Endometrial microvascular endothelial cells (primary cell): ENCODE measurements at regions not wholly inside any gene's neighbourhood (a gene's known extent, or its start where the extent isn't known, plus 50 kb on each side); places are given as distances from the start of the nearest gene placed in this dataset.

Experiments used
- in situ Hi-C: cut with HindIII; loops from 2 replicates; pipeline ENCODE4 v1.10.0; 2017; ENCODE audit warnings: low sequenced_read_pairs, low pct_unique_long_range_greater_than_20kb; ENCODE audit errors: inconsistent ontology term

- in situ Hi-C loops = no loop called here
These were observed 70.2 kb downstream of the CLDN1 start for GRCh38 chr3:190252080-190252479.

DNA sequence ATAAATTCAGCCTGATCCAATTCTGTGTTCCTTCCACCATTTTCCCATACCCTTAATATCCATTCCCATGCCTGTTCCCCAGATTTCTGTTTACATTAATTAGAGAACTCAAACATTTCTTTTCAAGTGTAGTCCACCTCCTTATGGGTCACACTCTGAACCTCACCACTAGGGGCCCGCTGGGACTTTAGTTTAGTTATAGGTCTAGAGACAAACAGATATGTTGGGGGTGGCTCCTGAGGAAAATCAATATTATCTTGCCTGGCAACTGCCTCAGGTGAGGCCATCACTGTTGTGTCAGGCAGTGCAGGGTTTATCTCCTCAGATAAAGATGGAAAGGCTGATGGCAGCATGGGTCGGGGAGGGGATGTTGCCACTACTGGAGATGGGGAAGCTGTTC, 72.8 kb downstream of the CLDN1 start:
- in situ Hi-C loops = no loop called here

DNA sequence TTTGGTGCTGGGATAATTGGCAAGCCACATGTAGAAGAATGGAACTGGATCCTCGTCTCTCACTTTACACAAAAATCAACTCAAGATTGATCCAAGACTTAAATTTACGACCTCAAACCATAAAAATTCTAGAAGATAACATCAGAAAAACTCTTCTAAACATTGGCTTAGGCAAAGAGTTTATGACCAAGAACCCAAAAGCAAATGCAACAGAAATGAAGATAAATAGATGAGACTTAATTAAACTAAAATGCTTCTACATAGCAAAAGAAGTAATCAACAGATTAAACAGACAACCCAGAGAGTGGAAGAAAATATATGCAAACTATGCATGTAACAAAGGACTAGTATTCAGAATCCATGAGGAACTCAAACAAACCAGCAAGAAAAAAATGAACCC, 80.1 kb downstream of the CLDN1 start:
- in situ Hi-C loops = no loop called here

DNA sequence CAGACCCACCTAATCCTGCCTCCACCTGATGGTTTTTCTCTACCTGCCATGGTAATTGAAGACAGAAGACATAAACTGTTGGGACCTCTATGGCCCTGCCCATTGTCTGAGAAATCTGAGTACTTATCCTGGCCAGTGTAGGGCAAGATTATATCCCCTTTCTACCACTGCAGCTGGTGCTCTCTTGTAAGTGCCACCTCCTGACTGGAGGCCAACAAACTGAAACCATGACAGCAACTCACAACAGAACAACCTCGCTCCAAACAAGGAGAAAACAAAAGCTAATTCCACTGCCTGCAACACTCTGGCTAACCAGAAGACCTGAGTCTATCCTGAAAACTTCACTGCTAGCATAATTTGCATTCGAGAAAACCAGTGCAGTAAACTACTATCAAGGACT, 82.9 kb downstream of the CLDN1 start:
- in situ Hi-C loops = no loop called here

DNA sequence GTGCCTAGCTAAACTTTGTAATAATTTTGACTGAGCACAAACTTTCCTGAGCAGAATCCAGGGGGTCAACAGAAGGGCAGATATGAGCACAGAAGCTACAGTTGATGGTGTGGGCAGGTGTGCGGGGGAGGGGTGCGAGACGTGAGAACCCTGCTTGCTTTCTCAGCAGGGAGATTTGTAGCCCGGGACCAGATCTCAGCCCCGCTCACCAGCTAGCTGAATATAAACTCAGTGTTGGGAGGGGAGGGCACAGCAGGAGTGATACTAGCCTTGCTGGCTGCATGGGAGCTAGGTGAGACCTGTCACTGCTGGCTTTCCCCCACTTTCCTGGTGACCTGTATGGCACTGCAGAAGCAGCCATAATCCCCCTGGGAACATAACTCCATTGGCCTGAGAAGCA, 83.4 kb downstream of the CLDN1 start:
- in situ Hi-C loops = no loop called here

DNA sequence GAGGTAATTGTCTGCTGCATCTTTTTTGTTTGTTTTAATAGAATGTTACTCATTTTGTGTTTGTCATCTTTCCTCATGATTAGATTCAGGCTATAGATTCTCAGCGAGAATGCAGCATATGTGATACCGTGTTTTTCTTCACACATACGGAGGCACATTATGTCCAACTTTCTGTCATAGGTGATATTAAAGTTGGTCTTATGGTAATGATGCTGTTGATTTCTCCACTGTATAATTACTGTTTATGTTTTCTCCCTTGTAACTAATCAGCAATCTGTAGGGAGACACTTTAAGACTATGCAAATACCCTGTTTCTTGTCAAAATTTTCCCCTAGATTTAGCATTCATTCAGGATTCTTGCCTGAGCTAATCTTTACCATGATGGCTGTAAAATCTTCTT, 87.6 kb downstream of the CLDN1 start:
- in situ Hi-C loops = no loop called here

DNA sequence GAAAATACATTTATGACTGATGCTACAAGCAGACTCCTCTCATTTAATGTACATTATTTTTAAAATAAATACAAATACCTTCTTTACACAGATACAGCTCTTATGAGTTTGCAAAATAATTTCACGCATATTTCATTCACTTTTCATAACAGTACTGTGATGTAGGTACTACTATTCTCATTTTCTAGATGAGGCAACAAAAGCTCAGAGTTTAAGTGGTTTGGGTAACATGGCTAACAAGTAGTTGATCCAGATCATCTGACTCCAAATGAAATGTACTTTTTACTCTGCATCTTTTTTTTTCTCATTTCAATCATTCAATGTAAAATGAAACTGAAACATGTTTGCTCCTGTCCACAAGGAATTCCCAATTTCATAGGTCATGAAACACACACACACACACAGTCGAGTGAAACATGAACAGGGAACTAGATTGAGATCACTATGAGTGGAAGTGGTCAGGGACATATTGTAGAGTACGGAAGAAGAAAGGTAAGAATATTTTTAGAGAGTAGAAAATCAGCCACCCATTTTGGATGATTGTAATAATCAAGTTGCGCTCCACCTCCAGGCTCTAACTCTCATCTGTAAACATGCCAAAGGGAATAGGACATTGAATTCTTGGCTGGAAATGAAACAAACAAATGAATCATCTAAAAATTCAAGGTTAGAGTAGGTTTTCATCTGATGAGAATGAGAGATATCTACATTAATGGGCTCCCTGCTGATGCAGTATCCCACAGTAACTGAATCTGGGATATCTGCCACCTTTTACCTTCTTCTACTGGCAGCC, 92.4 kb downstream of the CLDN1 start:
- in situ Hi-C loops = no loop called here

DNA sequence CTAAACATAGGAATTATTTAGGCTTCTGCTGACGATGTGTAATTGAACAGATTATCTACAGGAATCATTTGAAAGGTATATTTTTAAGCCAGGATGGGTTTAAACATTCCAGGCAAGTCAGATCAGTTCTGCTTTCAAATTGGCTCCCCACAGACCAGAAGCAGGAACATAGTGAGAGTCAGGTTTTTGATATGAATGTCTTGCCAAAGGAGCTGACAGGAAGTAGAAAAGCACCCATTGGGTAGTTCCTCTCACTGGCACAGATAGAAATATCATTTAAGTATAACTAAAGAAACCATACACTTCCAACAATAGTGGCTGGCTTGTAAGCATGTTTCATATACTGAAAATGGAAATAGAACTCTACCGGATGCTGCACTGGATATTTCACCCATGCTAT, 95.2 kb downstream of the CLDN1 start:
- in situ Hi-C loops = no loop called here

DNA sequence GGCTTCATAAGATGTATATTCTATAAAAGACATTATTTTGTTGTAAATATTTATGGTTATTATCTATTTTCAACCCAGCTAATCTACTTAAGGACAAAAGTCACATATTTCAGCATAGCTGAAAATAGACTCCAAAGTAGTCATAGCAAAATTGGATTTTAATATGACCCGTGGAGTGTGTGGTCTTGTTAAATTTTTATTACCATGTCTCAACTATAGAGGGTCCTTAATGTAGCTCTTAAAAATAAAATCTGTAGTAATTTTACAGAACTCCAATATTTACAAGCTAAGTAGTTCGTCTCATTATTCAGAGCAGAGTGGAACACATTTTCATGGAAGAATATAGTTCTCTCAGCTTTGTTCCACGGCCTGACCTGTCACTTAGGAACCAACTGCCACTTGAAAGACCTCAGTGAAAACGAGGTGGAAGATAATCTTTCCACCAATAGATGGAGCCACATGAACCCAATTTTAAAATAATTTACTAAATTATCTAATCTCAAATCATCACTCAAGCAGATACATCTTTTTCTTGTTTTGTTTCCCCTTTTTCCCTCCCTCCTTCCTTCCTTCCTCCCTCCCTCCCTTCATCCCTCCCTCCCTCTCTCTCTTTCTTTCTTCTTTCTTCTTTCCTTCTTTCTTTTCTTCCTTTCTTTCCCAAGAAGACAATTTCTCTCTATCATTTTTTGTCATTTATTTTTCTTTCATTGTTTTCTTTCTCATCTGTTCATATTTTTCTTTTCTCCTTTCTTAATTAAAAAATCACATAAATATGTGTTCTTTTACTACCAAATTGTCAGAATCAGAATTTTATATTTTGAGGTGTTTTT, 97.2 kb downstream of the CLDN1 start:
- in situ Hi-C loops = loop anchor here (25.0 kb wide), 1 partner anchor 263 kb away; no protein-coding TSS in a partner anchor

GRCh38 chr3:190224456-190224855, 97.8 kb downstream of the CLDN1 start:
- in situ Hi-C loops = loop anchor here (25.0 kb wide), 1 partner anchor 262 kb away; no protein-coding TSS in a partner anchor

GRCh38 chr3:190222916-190223315, 99.3 kb downstream of the CLDN1 start:
- in situ Hi-C loops = loop anchor here (25.0 kb wide), 1 partner anchor 261 kb away; no protein-coding TSS in a partner anchor

GRCh38 chr3:190222360-190222759, 99.9 kb downstream of the CLDN1 start:
- in situ Hi-C loops = loop anchor here (25.0 kb wide), 1 partner anchor 260 kb away; no protein-coding TSS in a partner anchor

GRCh38 chr3:190220362-190220761, 99.7 kb upstream of the P3H2 start:
- in situ Hi-C loops = loop anchor here (25.0 kb wide), 1 partner anchor 258 kb away; no protein-coding TSS in a partner anchor

- in situ Hi-C loops = loop anchor here (25.0 kb wide), 1 partner anchor 255 kb away; no protein-coding TSS in a partner anchor
These were observed 96.4 kb upstream of the P3H2 start for GRCh38 chr3:190217081-190217480.

GRCh38 chr3:190213727-190214126, 93.0 kb upstream of the P3H2 start:
- in situ Hi-C loops = loop anchor here (25.0 kb wide), 1 partner anchor 251 kb away; no protein-coding TSS in a partner anchor

- in situ Hi-C loops = loop anchor here (25.0 kb wide), 1 partner anchor 248 kb away; no protein-coding TSS in a partner anchor
These were observed 89.9 kb upstream of the P3H2 start for GRCh38 chr3:190210608-190211007.

DNA sequence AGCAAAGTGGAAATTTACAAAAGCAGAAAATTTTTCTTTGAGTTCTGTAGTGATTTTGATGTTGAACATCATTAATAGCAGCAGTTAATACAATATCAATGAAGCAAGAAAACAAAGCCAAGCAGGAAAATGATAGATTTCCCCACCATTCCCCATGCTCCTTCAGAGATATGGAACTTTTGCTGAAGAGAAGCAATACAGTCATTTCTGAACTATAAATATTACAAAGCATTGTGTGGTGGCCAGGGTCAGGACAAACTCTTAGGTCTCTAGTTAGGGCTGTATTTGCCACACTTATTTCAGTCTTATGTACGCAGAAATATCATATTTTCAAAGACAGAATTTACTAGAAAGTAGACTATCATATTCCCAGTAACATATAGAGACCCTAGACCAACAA, 88.8 kb upstream of the P3H2 start:
- in situ Hi-C loops = loop anchor here (25.0 kb wide), 1 partner anchor 247 kb away; no protein-coding TSS in a partner anchor

DNA sequence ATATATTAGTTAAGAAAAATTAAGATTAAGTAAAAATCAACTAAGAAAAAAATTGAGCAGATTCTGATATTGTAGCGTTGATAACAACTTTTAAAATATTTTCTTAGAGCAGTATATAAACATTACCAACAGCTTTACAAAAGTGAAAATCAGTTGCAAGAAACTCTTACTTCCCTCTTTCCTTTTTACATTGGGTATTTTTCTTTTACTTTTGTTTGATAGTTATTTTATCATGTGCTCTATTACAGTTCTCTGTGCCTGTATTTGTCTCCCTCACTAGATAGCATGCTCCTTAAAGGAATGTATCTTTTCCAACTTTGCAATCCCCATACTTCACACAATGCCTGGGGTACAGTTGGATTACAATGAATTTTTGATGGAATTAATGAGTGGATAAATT, 87.5 kb upstream of the P3H2 start:
- in situ Hi-C loops = loop anchor here (25.0 kb wide), 1 partner anchor 246 kb away; no protein-coding TSS in a partner anchor

GRCh38 chr3:190205739-190206138, 85.0 kb upstream of the P3H2 start:
- in situ Hi-C loops = loop anchor here (25.0 kb wide), 1 partner anchor 243 kb away; no protein-coding TSS in a partner anchor
